ENCODE measurements at regions not wholly inside any gene's neighbourhood (a gene's known extent, or its start where the extent isn't known, plus 50 kb on each side); places are given as distances from the start of the nearest gene placed in this dataset.

- no peak for DNase-seq
These were observed 297.0 kb downstream of the FGF9 start for GRCh38 chr13:21967871-21968270.

DNA sequence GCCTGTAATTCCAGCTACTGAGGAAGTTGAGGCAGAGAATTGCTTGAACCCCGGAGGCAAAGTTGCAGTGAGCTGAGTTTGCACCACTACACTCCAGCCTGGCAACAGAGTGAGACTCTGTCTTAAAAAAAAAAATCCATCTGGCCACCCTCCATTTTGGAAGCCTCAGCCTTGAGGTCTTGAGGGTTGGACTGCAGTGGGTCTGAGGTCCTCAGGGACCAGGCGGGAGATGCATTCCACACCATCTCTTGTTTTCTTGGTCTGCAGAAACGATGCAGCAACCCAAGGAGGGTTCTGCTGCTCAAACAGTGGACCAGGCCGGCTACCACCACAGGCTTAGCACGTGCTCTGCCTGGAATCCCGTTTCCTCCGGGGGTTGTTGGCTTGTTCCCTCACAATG, 299.3 kb downstream of the FGF9 start:
- DNase-seq: no peak

- no peak for DNase-seq
These were observed 300.0 kb downstream of the FGF9 start for GRCh38 chr13:21970918-21971317.

- peak; percentile 5 for DNase-seq
These were observed 301.1 kb downstream of the FGF9 start for GRCh38 chr13:21971662-21972621.

GRCh38 chr13:21973437-21974125, 302.7 kb downstream of the FGF9 start:
- DNase-seq: no peak

DNA sequence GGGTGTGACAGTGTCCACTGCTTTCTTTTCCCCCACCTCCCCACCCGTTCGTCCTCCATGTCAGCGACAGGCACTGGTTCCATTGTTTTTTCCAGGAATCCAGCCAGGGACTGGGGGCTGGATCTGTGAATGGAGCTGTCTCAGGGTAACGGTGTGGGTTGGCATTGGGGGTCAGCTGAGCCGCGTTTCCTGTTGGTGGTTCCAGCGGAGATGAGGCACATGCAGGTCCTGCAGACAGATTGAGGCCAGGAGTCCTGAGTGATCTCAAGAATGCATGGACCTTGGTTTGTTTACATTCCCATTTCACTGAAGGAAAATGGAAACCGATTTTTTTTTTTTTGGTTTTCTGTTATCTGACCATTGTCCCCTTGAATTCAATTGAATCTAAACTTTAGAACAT, 303.9 kb downstream of the FGF9 start:
- no peak for DNase-seq

- no peak for DNase-seq
These were observed 305.3 kb downstream of the FGF9 start for GRCh38 chr13:21976159-21976558.

GRCh38 chr13:21979161-21979806, 308.4 kb downstream of the FGF9 start:
- DNase-seq: no peak

DNA sequence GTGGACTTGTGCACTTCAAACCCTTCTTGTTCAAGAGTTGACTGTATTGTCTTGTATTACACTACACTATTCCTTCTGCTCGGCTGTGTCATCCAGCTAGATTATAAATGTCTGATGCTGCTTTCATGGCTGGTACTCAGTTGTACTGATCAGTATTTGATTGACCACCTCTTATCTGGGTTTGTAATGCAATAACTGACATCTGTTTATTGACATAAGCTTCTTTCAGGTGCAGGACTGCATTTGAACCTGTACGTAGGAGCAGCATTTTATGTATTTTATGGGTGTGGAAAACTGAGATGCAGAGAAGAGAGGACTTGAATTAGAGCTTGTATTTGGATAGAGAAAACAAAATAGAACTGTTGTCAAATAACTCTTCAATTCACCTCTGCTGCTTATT, 309.2 kb downstream of the FGF9 start:
- DNase-seq: peak; percentile 14

GRCh38 chr13:21984156-21984555, 313.3 kb downstream of the FGF9 start:
- no peak for DNase-seq

DNA sequence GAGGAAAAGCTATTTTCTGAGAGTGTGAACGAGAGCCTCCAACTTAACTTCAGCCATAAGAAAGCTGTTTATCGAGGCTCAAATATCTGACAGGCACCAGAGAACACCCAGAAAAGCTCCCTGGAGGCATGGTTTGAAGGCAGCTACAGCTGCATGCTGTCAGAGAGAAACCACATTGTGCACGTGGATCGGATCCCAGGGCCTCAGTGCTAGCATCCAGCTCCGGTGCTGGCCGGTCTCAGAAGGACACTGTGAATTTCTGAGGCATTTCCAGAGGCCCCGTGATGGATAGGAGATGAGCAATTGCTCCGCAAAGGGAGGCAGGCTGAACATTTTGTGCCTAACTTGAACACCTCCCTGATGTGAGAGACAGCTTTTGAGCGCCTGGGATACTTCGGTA, 315.7 kb downstream of the FGF9 start:
- DNase-seq: no peak

DNA sequence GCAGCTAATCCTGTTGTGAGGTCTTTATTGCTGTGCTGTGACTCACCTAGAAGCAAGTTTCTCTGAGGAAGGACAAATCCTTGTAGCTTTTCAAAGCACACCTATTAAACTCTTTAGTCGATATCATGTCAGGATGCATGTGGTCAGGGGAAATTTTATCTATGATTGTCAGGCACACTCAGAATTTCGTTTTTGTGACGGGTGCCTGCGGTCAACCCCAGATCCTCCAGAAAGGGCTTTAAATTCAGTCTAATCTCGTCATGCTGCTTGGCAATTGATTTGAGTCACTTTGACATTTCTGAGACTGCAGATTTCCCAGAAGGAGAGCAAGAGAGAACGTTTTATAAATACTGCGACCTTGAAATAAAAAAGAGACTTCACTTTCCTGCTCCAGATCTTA, 316.9 kb downstream of the FGF9 start:
- no peak for DNase-seq

GRCh38 chr13:21988624-21989023, 317.8 kb downstream of the FGF9 start:
- no peak for DNase-seq

DNA sequence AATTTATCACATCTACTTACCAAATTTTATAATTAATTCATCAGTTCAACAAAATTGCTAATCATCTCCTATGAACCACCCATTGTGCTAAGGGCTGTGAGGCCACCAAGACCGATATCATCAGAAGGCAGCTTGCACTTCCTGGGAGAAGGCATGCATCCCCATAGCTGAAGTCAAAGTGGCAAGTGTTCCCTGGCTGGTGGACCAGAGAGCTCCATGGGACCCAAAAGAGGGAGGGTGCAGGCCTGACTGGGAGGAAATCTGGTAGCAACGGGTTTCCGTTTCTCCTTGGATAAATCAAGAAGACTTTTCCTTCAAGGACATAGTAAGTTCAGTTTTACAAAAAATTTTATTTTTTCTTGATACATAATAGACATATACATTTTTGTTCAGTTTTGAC, 325.2 kb downstream of the FGF9 start:
- DNase-seq: no peak

DNA sequence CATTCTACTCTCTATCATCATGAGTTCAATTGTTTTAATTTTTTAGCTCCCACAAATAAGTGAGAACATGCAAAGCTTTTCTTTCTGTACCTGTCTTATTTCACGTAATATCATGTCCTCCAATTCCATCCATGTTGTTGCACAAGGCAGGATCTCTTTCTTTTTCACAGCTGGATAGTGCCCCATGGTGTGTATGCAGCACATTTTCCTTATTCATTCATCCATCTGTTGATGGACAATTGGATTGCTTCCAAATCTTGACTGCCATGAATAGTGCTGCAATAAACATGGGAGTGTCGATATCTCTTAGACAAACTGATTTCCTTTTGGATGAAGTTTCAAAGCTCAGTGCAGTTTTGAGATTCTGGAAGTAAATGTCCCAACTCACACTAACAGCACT, 326.9 kb downstream of the FGF9 start:
- peak; percentile 58 for DNase-seq

DNA sequence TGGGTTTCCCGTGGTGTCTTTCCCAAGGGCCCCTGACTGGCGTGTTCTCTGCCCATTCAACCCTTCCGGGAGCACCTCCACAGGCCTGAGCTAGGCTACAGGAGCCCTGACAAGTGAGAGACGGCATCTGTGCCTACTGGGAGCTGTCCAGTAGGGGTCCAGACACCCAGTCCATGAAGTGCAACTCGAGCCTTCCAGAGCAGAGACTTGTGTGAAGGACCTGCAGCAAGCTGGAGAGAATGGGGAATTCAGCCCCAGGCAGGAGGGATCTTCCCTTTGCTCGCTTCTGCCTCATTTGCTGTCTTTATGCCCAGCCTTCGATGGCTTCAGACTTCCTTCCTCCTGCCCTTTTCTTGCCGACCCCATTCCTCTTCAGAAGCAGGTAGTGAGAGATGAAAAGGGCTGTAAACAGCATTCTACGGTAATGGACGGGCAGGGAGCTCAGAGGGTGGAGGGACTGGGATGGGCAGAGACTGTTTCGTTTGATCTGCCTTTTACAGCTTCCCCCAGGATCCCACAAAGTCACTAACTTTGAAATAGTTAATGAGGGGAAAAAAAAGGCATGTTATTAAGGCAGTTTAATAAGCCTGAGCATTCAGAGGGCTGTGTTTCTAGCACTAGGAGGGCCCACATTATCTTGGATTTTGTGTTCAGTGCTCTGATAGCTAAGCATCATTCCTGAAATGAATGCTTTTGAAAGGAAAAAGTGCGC, 327.6 kb downstream of the FGF9 start:
- DNase-seq: no peak

DNA sequence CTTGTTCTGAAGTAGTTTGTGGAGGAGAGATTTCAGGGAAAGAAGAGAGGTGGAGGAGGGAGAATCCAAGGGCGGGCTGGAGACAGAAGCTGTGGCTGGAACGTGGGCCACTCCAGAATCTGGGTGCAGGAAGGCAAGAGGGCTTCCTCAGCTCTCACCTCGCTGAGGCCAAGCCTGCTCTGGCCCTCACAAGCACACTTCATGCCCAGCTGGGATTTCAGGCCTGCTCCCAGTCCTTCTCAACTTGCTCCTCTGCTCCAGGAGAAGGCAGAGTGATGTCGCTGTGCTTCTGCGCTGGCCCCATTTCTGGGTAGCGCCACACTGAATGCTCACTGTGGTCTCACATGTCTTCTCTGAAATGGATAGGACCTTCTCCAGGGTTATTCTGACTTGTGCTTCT, 328.8 kb downstream of the FGF9 start:
- DNase-seq: no peak

- DNase-seq: no peak
These were observed 329.3 kb downstream of the FGF9 start for GRCh38 chr13:22000191-22000590.

- DNase-seq: no peak
These were observed 330.5 kb downstream of the FGF9 start for GRCh38 chr13:22001336-22001735.

- DNase-seq: no peak
These were observed 332.0 kb downstream of the FGF9 start for GRCh38 chr13:22002893-22003292.

- DNase-seq: no peak
These were observed 338.6 kb downstream of the FGF9 start for GRCh38 chr13:22009500-22009899.

GRCh38 chr13:22009937-22010336, 339.1 kb downstream of the FGF9 start:
- no peak for DNase-seq

- DNase-seq: peak; percentile 79
These were observed 341.8 kb downstream of the FGF9 start for GRCh38 chr13:22012686-22013085.

Data from NCI-H1092 treated with DMSO at 0.1 percent for 48 hours (cell line).